ENCODE measurements at regions not wholly inside any gene's neighbourhood (a gene's known extent, or its start where the extent isn't known, plus 50 kb on each side); places are given as distances from the start of the nearest gene placed in this dataset.

GRCh38 chr12:24307716-24308335, 358.4 kb upstream of the SOX5 start:
- ATAC-seq (no peak), DNase-seq (ENCODE audit: low spot score) (no peak)

- ATAC-seq (no peak), DNase-seq (ENCODE audit: low spot score) (no peak)
These were observed 357.7 kb upstream of the SOX5 start for GRCh38 chr12:24307153-24307552.

- ATAC-seq (peak; percentile 22), DNase-seq (ENCODE audit: low spot score) (no peak)
These were observed 356.5 kb upstream of the SOX5 start for GRCh38 chr12:24306001-24306400.

- ATAC-seq: no peak
- no peak for DNase-seq (ENCODE audit: low spot score)
These were observed 354.8 kb upstream of the SOX5 start for GRCh38 chr12:24304285-24304684.

GRCh38 chr12:24302708-24303107, 353.2 kb upstream of the SOX5 start:
- no peak for DNase-seq (ENCODE audit: low spot score)
- ATAC-seq: peak; percentile 27

- DNase-seq (ENCODE audit: low spot score): no peak
- no peak for ATAC-seq
These were observed 348.0 kb upstream of the SOX5 start for GRCh38 chr12:24297516-24297915.

GRCh38 chr12:24293549-24293948, 344.1 kb upstream of the SOX5 start:
- DNase-seq (ENCODE audit: low spot score): no peak
- no peak for ATAC-seq

- ATAC-seq (no peak), DNase-seq (ENCODE audit: low spot score) (no peak)
These were observed 338.5 kb upstream of the SOX5 start for GRCh38 chr12:24287963-24288362.

- ATAC-seq (no peak), DNase-seq (ENCODE audit: low spot score) (no peak)
These were observed 336.0 kb upstream of the SOX5 start for GRCh38 chr12:24285448-24285847.

GRCh38 chr12:24281341-24281740, 331.9 kb upstream of the SOX5 start:
- DNase-seq (ENCODE audit: low spot score) (no peak), ATAC-seq (no peak)

GRCh38 chr12:24280056-24280842, 330.8 kb upstream of the SOX5 start:
- peak; percentile 76 for ATAC-seq
- DNase-seq (ENCODE audit: low spot score): no peak

- no peak for DNase-seq (ENCODE audit: low spot score)
These were observed 329.4 kb upstream of the SOX5 start for GRCh38 chr12:24278832-24279231.

GRCh38 chr12:24270965-24271364, 321.5 kb upstream of the SOX5 start:
- ATAC-seq (no peak), DNase-seq (ENCODE audit: low spot score) (no peak)

More at GRCh38 chr12:24278832-24279231, 329.4 kb upstream of the SOX5 start:
- ATAC-seq: no peak

GRCh38 chr12:24270464-24270863, 321.0 kb upstream of the SOX5 start:
- ATAC-seq (peak; percentile 82), DNase-seq (ENCODE audit: low spot score) (no peak)

- ATAC-seq (peak; percentile 71), DNase-seq (ENCODE audit: low spot score) (no peak)
These were observed 319.3 kb upstream of the SOX5 start for GRCh38 chr12:24268663-24269186.

- ATAC-seq (no peak), DNase-seq (ENCODE audit: low spot score) (no peak)
These were observed 317.5 kb upstream of the SOX5 start for GRCh38 chr12:24266982-24267381.

- no peak for DNase-seq (ENCODE audit: low spot score)
- ATAC-seq: no peak
These were observed 307.2 kb upstream of the SOX5 start for GRCh38 chr12:24256684-24257083.

- DNase-seq (ENCODE audit: low spot score) (no peak), ATAC-seq (peak; percentile 71)
These were observed 306.6 kb upstream of the SOX5 start for GRCh38 chr12:24255920-24256665.

- DNase-seq (ENCODE audit: low spot score) (no peak), ATAC-seq (no peak)
These were observed 303.1 kb upstream of the SOX5 start for GRCh38 chr12:24252602-24253001.

GRCh38 chr12:24246934-24247333, 297.5 kb upstream of the SOX5 start:
- DNase-seq (ENCODE audit: low spot score) (no peak), ATAC-seq (no peak)

- DNase-seq (ENCODE audit: low spot score): no peak
- no peak for ATAC-seq
These were observed 296.9 kb upstream of the SOX5 start for GRCh38 chr12:24246376-24246775.

GRCh38 chr12:24244801-24245200, 295.3 kb upstream of the SOX5 start:
- DNase-seq (ENCODE audit: low spot score) (no peak), ATAC-seq (no peak)
